ENCODE measurements at regions not wholly inside any gene's neighbourhood (a gene's known extent, or its start where the extent isn't known, plus 50 kb on each side); places are given as distances from the start of the nearest gene placed in this dataset.

GRCh38 chr15:62961134-62961533, 81.4 kb upstream of the TPM1 start:
- no peak for TF ChIP-seq CTCF (IDR thresholded peaks at IDR 0.05; ENCODE audit: low read depth, low read length)
- DNase-seq (ENCODE audit: low read depth, low spot score): no peak
- H3K4me3 ChIP-seq (ENCODE audit: low read depth, low read length): no peak overlapping the region
- in situ Hi-C loops (cut with HindIII; ENCODE audit: low sequenced_read_pairs): no loop called here

GRCh38 chr15:62962101-62962995, 80.2 kb upstream of the TPM1 start:
- in situ Hi-C loops (cut with HindIII; ENCODE audit: low sequenced_read_pairs): no loop called here
- no peak for TF ChIP-seq CTCF (IDR thresholded peaks at IDR 0.05; ENCODE audit: low read depth, low read length)
- no peak overlapping the region for H3K4me3 ChIP-seq (ENCODE audit: low read depth, low read length)
- DNase-seq (ENCODE audit: low read depth, low spot score): no peak

- in situ Hi-C loops (cut with HindIII; ENCODE audit: low sequenced_read_pairs): no loop called here
- TF ChIP-seq CTCF (IDR thresholded peaks at IDR 0.05; ENCODE audit: low read depth, low read length): no peak
- DNase-seq (ENCODE audit: low read depth, low spot score): no peak
- no peak overlapping the region for H3K4me3 ChIP-seq (ENCODE audit: low read depth, low read length)
Measured at GRCh38 chr15:62964251-62964650, 78.3 kb upstream of the TPM1 start.

- in situ Hi-C loops (cut with HindIII; ENCODE audit: low sequenced_read_pairs): no loop called here
- H3K4me3 ChIP-seq (ENCODE audit: low read depth, low read length): no peak overlapping the region
- no peak for DNase-seq (ENCODE audit: low read depth, low spot score)
- no peak for TF ChIP-seq CTCF (IDR thresholded peaks at IDR 0.05; ENCODE audit: low read depth, low read length)
Measured at GRCh38 chr15:62966294-62967078, 76.1 kb upstream of the TPM1 start.

GRCh38 chr15:62968699-62969098, 73.8 kb upstream of the TPM1 start:
- in situ Hi-C loops (cut with HindIII; ENCODE audit: low sequenced_read_pairs): no loop called here
- H3K4me3 ChIP-seq (ENCODE audit: low read depth, low read length): no peak overlapping the region
- no peak for TF ChIP-seq CTCF (IDR thresholded peaks at IDR 0.05; ENCODE audit: low read depth, low read length)
- DNase-seq (ENCODE audit: low read depth, low spot score): no peak

GRCh38 chr15:62969442-62970089, 73.0 kb upstream of the TPM1 start:
- in situ Hi-C loops (cut with HindIII; ENCODE audit: low sequenced_read_pairs): no loop called here
- TF ChIP-seq CTCF (IDR thresholded peaks at IDR 0.05; ENCODE audit: low read depth, low read length): no peak
- no peak overlapping the region for H3K4me3 ChIP-seq (ENCODE audit: low read depth, low read length)
- DNase-seq (ENCODE audit: low read depth, low spot score): no peak

Measured in astrocyte of the spinal cord (primary cell).